OCI-LY3 (cell line): ENCODE measurements at regions not wholly inside any gene's neighbourhood (a gene's known extent, or its start where the extent isn't known, plus 50 kb on each side); places are given as distances from the start of the nearest gene placed in this dataset.
A peak's percentile ranks its signal among the peaks of the same experiment; 100 is the strongest.

Experiments
- H2AFZ ChIP-seq: fragments of 200-600, 300-600 bp; shearing (Covaris generic); 2 replicates; pipeline ENCODE4 v1.6.0; 2014; ENCODE audit warnings: antibody characterized with exemption, low read depth, low read length
- H3K27ac ChIP-seq: fragments of 200-600, 300-600 bp; sonication (generic); 2 replicates; pipeline ENCODE4 v1.5.1; 2014; ENCODE audit warnings: mild to moderate bottlenecking, low read length, moderate library complexity, mixed read lengths
- H3K27me3 ChIP-seq: fragments of 200-600, 300-600 bp; sonication (generic); 2 replicates; pipeline ENCODE4 v1.6.1; 2014; ENCODE audit warnings: low read depth, low read length, mixed read lengths
- H3K36me3 ChIP-seq: fragments of 200-600, 300-600 bp; sonication (generic); replicated peaks from 2 replicates; pipeline ENCODE3; 2014; ENCODE audit warnings: low read depth, low read length, mixed read lengths
- H3K4me1 ChIP-seq: fragments of 300-600, 200-600 bp; sonication (generic); 2 replicates; pipeline ENCODE4 v1.6.1; 2014; ENCODE audit warnings: low read length, mixed read lengths
- H3K4me2 ChIP-seq: fragments of 200-600, 300-600 bp; sonication (generic); 2 replicates; pipeline ENCODE4 v1.6.1; 2014; ENCODE audit warnings: low read length, mixed read lengths
- H3K4me3 ChIP-seq: fragments of 300-600, 200-600 bp; sonication (generic); 2 replicates; pipeline ENCODE4 v1.5.1; 2014; ENCODE audit warnings: antibody characterized with exemption, mild to moderate bottlenecking, low read length, moderate library complexity
- H3K79me2 ChIP-seq: fragments of 300-600, 200-600 bp; shearing (Covaris generic); 2 replicates; pipeline ENCODE4 v1.6.1; 2014; ENCODE audit warnings: mild to moderate bottlenecking, low read length, mixed read lengths
- H3K9ac ChIP-seq: fragments of 300-600, 200-600 bp; shearing (Covaris generic); 2 replicates; pipeline ENCODE4 v1.6.0; 2014; ENCODE audit warnings: mild to moderate bottlenecking, low read length, moderate library complexity
- H3K9me3 ChIP-seq: fragments of 200-600, 300-600 bp; shearing (Covaris generic); 2 replicates; pipeline ENCODE4 v1.6.1; 2014; ENCODE audit warnings: low read length, mixed read lengths; ENCODE audit not compliant: insufficient read depth
- H4K20me1 ChIP-seq: fragments of 200-600, 300-600 bp; sonication (generic); 2 replicates; pipeline ENCODE4 v1.6.1; 2016; ENCODE audit warnings: low read length, mixed read lengths; ENCODE audit not compliant: insufficient read depth
- EZH2phosphoT487 ChIP-seq: fragments of 200-600 bp; shearing (Covaris generic); IDR thresholded peaks from 2 replicates; pipeline ENCODE4 v1.6.1; 2018; ENCODE audit warnings: antibody characterized with exemption, mixed run types, low read depth
- TF ChIP-seq, protein P1 (sequence below): fragments of 200-600, 300-600 bp; sonication (generic); IDR thresholded peaks from 2 replicates; pipeline ENCODE4 v1.5.1; 2014; ENCODE audit warnings: antibody characterized with exemption, low read length, low read depth

DNA sequence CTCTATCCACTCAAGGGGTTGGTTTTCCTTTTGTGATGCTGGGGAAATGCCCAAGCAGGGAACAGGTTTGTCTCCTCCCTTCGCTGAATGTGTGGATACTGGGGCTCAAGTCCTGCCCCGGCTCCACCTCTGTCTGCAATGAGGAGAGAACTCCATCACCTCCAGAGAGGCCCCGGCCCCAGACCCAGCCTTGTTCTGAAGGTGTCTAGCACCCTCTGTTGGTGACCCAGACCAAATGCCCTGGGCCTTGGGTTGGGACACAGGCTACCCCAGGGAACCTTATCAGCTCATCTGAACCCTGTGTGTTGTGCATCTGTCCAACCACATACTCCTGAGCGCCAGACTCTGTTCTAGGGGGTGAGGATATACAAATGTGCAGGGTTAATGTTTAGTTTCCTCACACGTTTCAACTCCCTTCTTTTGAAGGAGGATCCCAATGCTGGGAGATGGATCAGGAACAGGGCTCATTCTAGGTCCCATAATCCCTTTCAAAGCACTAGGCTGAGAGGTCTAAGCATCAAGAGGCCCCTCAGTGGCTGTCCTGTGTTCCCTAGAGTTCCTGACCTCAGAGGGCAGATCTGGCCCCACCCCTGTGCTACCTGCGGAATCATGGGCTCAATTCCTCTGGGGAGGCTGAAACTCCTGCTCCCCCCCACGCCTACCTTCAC, 112.5 kb upstream of the SLC7A1 start:
- Histone ChIP-seq H3K4me2 (no peak overlapping the region), H2AFZ (peak overlapping the region; percentile 23; the same call in 1 of the 2 replicates), H3K79me2 (no peaks in the 10 kb centered on the region), H3K9me3 (no peaks in the 10 kb centered on the region), H3K27me3 (peaks cover 23% of the 10 kb centered on the region), H3K27ac (no peak overlapping the region), H3K9ac (no peak overlapping the region), H3K36me3 (no peaks in the 10 kb centered on the region), H4K20me1 (no peaks in the 10 kb centered on the region), H3K4me1 (peaks cover 38% of the 10 kb centered on the region), H3K4me3 (no peak overlapping the region)
- TF ChIP-seq, protein P1, sequence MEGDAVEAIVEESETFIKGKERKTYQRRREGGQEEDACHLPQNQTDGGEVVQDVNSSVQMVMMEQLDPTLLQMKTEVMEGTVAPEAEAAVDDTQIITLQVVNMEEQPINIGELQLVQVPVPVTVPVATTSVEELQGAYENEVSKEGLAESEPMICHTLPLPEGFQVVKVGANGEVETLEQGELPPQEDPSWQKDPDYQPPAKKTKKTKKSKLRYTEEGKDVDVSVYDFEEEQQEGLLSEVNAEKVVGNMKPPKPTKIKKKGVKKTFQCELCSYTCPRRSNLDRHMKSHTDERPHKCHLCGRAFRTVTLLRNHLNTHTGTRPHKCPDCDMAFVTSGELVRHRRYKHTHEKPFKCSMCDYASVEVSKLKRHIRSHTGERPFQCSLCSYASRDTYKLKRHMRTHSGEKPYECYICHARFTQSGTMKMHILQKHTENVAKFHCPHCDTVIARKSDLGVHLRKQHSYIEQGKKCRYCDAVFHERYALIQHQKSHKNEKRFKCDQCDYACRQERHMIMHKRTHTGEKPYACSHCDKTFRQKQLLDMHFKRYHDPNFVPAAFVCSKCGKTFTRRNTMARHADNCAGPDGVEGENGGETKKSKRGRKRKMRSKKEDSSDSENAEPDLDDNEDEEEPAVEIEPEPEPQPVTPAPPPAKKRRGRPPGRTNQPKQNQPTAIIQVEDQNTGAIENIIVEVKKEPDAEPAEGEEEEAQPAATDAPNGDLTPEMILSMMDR: peak; percentile 96
- TF ChIP-seq EZH2phosphoT487: no peak

DNA sequence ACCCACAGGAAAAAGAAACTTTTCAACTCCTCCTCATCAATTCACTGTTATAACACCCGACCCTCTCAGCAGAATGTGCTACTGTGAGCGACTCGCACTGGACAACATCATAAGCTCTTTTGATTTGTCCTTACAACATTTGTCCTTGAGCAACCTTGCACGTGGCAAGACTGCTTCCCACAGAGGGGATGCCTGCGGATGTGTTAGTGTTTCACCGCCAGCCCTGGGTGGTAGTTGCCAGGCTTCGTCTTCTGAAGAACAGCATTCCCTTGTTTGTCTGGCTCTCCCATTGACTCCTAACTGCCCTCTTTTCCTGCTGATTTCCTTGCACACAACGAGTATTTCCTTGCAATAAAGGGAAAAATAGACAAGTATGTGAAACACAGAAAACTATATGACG, 111.4 kb upstream of the SLC7A1 start:
- H3K9me3 ChIP-seq: no peaks in the 10 kb centered on the region
- H3K27ac ChIP-seq: no peak overlapping the region
- H3K36me3 ChIP-seq: no peaks in the 10 kb centered on the region
- H3K4me1 ChIP-seq: peaks cover 38% of the 10 kb centered on the region
- no peaks in the 10 kb centered on the region for H3K79me2 ChIP-seq
- no peak overlapping the region for H3K9ac ChIP-seq
- no peak overlapping the region for H2AFZ ChIP-seq
- peaks cover 20% of the 10 kb centered on the region for H3K27me3 ChIP-seq
- no peak for TF ChIP-seq EZH2phosphoT487
- TF ChIP-seq, protein P1: no peak
- no peak overlapping the region for H3K4me2 ChIP-seq
- H4K20me1 ChIP-seq: no peaks in the 10 kb centered on the region
- H3K4me3 ChIP-seq: no peak overlapping the region

DNA sequence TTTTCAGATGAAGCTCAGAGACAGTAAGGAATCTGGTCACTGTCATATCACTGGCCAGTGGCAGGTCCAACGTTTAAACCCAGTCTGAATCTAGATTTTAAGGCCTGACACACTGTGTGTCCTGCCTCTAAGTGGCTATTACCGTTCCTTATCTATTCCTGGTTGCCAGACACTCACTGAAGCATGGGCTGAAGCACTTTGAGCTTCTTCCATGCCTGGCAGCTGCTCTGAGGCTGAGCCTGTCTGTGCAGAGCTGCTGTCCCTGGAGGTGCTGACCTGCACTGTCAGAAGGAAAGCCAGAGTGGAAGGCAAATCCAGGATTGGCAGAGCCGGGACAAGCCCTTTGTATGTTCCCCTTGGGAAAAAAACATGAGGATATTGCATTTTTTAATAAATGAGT, 109.2 kb upstream of the SLC7A1 start:
- H3K36me3 ChIP-seq: no peaks in the 10 kb centered on the region
- peaks cover 38% of the 10 kb centered on the region for H3K4me1 ChIP-seq
- H2AFZ ChIP-seq: no peak overlapping the region
- H3K27me3 ChIP-seq: peaks cover 8% of the 10 kb centered on the region; the same call in 1 of the 2 replicates
- H3K9me3 ChIP-seq: no peaks in the 10 kb centered on the region
- H3K4me2 ChIP-seq: no peak overlapping the region
- H3K27ac ChIP-seq: no peak overlapping the region
- no peaks in the 10 kb centered on the region for H4K20me1 ChIP-seq
- TF ChIP-seq, protein P1: no peak
- no peak for TF ChIP-seq EZH2phosphoT487
- H3K79me2 ChIP-seq: no peaks in the 10 kb centered on the region
- H3K9ac ChIP-seq: no peak overlapping the region
- no peak overlapping the region for H3K4me3 ChIP-seq

DNA sequence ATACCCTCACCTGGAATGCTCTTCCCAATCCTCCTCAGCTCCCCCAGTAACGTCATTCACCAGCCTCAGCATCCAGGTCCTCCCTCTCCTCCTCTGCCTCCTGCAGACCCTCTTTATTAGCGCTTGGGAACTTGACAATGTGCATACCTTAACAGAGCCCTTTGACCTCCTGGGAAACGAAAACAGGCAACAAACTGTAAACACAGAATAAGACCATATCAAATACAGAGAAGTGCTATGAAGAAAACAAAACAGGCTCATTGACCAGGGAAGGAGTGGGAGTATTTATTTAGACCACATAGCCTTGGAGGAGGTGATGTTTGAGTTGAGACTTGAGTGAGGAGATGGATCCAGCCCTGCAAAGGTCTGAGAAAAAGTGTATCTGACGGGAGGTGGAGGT, 107.9 kb upstream of the SLC7A1 start:
- Histone ChIP-seq H3K9me3 (no peaks in the 10 kb centered on the region), H3K79me2 (no peaks in the 10 kb centered on the region), H3K4me2 (no peak overlapping the region), H3K27me3 (0 out of 2 replicates have a peak, but pooled peaks cover 5% of the 10 kb centered on the region), H3K36me3 (no peaks in the 10 kb centered on the region), H4K20me1 (no peaks in the 10 kb centered on the region), H3K27ac (no peak overlapping the region), H3K4me3 (no peak overlapping the region), H3K9ac (no peak overlapping the region), H2AFZ (no peak overlapping the region), H3K4me1 (peaks cover 27% of the 10 kb centered on the region)
- TF ChIP-seq EZH2phosphoT487: no peak
- TF ChIP-seq, protein P1: no peak
